ENCODE measurements at regions not wholly inside any gene's neighbourhood (a gene's known extent, or its start where the extent isn't known, plus 50 kb on each side); places are given as distances from the start of the nearest gene placed in this dataset.

- H3K4me2 ChIP-seq (ENCODE audit: insufficient read depth, insufficient read length, low read length): no peak overlapping the region
- H3K4me1 ChIP-seq (ENCODE audit: insufficient read depth, low read length): no peaks in the 10 kb centered on the region
- H2AK5ac ChIP-seq (ENCODE audit: insufficient read length, low read length): no peak overlapping the region
- no CpG with 5 or more reads among the region's 2 CpGs for WGBS (ENCODE audit: extremely low coverage, insufficient read length, low lambda C conversion rate)
- Mint-ChIP-seq H3K36me3 (ENCODE audit: insufficient read depth in 1 of 3, low read depth in 3 of 3) (peaks cover 2 to 13% (median 7%) of the 10 kb centered on the region in 3 experiments; a peak in 5 of 7 replicates), H3K4me1 (peaks cover 0 to 9% of the 10 kb centered on the region in 2 experiments; a peak in 2 of 4 replicates), H3K27me3 (ENCODE audit: low read depth) (peaks cover 3% of the 10 kb centered on the region), H3K27ac (no peak overlapping the region), H3K4me3 (no peak overlapping the region), H3K9me3 (peaks cover 7 to 12% of the 10 kb centered on the region in 2 experiments; a peak in 4 of 5 replicates)
- no peaks in the 10 kb centered on the region for H3K27me3 ChIP-seq (ENCODE audit: insufficient read depth, low read length)
- H2BK120ac ChIP-seq (ENCODE audit: low read depth, low read length, poor library complexity, severe bottlenecking): no peak overlapping the region
- H2AFZ ChIP-seq (ENCODE audit: low read length): no peak overlapping the region
- no peak overlapping the region for H4K91ac ChIP-seq (ENCODE audit: insufficient read length, low read depth, low read length)
- no peak overlapping the region for H3K27ac ChIP-seq (ENCODE audit: insufficient read length, low read depth, low read length)
- no peaks in the 10 kb centered on the region for H3K79me1 ChIP-seq (ENCODE audit: insufficient read depth, low read depth, low read length, poor library complexity, severe bottlenecking)
- TF ChIP-seq, protein P1, sequence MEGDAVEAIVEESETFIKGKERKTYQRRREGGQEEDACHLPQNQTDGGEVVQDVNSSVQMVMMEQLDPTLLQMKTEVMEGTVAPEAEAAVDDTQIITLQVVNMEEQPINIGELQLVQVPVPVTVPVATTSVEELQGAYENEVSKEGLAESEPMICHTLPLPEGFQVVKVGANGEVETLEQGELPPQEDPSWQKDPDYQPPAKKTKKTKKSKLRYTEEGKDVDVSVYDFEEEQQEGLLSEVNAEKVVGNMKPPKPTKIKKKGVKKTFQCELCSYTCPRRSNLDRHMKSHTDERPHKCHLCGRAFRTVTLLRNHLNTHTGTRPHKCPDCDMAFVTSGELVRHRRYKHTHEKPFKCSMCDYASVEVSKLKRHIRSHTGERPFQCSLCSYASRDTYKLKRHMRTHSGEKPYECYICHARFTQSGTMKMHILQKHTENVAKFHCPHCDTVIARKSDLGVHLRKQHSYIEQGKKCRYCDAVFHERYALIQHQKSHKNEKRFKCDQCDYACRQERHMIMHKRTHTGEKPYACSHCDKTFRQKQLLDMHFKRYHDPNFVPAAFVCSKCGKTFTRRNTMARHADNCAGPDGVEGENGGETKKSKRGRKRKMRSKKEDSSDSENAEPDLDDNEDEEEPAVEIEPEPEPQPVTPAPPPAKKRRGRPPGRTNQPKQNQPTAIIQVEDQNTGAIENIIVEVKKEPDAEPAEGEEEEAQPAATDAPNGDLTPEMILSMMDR (conservative IDR thresholded peaks at IDR 0.05): no peak
- no peaks in the 10 kb centered on the region; the same call in 1 of the 2 replicates for H3K79me2 ChIP-seq (ENCODE audit: insufficient read depth, low read length)
- H2BK15ac ChIP-seq (ENCODE audit: low read depth, low read length): no peak overlapping the region
- H2BK5ac ChIP-seq (ENCODE audit: insufficient read length, low read length): no peak overlapping the region
- no peaks in the 10 kb centered on the region for H4K20me1 ChIP-seq (ENCODE audit: control insufficient read depth, insufficient read depth, insufficient read length)
- DNase-seq: no peak
- no peak overlapping the region for H4K5ac ChIP-seq (ENCODE audit: insufficient read length, low read depth, low read length)
- H2BK12ac ChIP-seq (ENCODE audit: insufficient read length, low read depth, low read length): no peak overlapping the region
- no peak overlapping the region for H4K8ac ChIP-seq (replicated peaks; ENCODE audit: insufficient read length, low read depth, low read length)
- H3K9ac ChIP-seq (ENCODE audit: extremely low read depth, insufficient read length, low read length): no peak overlapping the region
- H3K23me2 ChIP-seq (ENCODE audit: insufficient read length, low read depth, low read length, poor library complexity, severe bottlenecking): no peaks in the 10 kb centered on the region
- no peaks in the 10 kb centered on the region for H3K9me3 ChIP-seq (ENCODE audit: control insufficient read depth, low read depth, low read length)
- H2BK20ac ChIP-seq (ENCODE audit: low read depth, low read length, poor library complexity, severe bottlenecking): no peak overlapping the region
- H3K4ac ChIP-seq (ENCODE audit: low read depth, low read length): no peak overlapping the region
- H3T11ph ChIP-seq (ENCODE audit: low read length): no peak overlapping the region
- no peak overlapping the region for H3K56ac ChIP-seq (ENCODE audit: insufficient read length, low read depth, low read length)
- no peak overlapping the region for H3K18ac ChIP-seq (ENCODE audit: insufficient read length, low read depth, low read length)
- H3K14ac ChIP-seq (ENCODE audit: insufficient read depth, low read length): no peak overlapping the region
- H3K23ac ChIP-seq (ENCODE audit: insufficient read length, low read depth, low read length): no peak overlapping the region
These were observed 136.1 kb upstream of the GATB start for GRCh38 chr4:151896880-151897279.
